GM04503 (cell line): ENCODE measurements at regions not wholly inside any gene's neighbourhood (a gene's known extent, or its start where the extent isn't known, plus 50 kb on each side); places are given as distances from the start of the nearest gene placed in this dataset.

Experiments
- DNase-seq: peaks from one replicate; pipeline ENCODE4 v3.0.0-alpha.2; 2012; ENCODE audit warnings: low read depth

- no peak for DNase-seq
Measured at GRCh38 chr12:115129727-115130126, 445.8 kb upstream of the TBX3 start.

- DNase-seq = no peak
Measured at GRCh38 chr12:115121053-115121452, 437.1 kb upstream of the TBX3 start.

DNA sequence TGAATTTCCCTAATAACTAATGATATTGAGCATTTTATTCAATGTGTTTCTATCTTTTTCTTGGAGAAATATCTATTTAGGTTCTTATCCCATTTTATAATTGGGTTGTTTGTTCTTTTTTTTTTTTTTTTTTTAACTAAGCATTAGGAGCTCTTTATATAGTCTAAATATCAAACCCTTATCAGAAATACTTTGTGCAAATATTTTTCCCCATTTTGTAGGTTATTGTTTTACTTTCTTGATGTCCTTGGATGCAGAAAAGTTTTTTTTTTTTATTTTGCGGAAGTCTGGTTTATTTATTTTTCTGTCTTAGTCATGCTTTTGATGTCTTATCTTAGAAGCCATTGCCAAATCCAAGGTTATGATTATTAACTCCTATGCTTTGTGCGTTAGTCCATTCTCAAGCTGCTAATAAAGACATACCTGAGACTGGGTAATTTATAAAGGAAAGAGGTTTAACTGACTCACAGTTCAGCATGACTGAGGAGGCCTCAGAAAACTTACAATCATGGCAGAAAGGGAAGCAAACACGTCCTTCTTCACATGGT lies 434.3 kb upstream of the TBX3 start:
- DNase-seq = no peak

DNA sequence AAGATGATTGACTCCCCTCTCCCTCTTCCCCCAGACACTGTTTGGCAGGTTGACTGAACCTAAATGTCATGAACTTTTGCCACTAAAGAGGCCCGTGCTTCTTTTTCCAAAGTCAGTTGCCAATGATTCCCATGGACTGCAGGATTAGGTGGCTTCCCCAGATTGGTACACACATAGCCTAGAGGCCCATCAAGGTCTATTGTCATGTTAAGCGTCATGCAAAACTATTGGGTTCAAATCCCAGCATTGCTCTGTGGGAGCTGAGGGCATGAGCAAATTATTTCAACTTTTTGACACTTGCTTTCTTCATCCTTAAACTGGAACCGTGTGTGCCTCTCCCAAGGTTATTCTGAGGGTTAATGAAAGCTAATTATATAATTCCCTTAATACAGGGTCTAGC lies 430.2 kb upstream of the TBX3 start:
- no peak for DNase-seq

- DNase-seq = no peak
Measured at GRCh38 chr12:115109863-115110262, 425.9 kb upstream of the TBX3 start.

GRCh38 chr12:115108129-115109100 lies 424.4 kb upstream of the TBX3 start:
- DNase-seq = no peak

DNA sequence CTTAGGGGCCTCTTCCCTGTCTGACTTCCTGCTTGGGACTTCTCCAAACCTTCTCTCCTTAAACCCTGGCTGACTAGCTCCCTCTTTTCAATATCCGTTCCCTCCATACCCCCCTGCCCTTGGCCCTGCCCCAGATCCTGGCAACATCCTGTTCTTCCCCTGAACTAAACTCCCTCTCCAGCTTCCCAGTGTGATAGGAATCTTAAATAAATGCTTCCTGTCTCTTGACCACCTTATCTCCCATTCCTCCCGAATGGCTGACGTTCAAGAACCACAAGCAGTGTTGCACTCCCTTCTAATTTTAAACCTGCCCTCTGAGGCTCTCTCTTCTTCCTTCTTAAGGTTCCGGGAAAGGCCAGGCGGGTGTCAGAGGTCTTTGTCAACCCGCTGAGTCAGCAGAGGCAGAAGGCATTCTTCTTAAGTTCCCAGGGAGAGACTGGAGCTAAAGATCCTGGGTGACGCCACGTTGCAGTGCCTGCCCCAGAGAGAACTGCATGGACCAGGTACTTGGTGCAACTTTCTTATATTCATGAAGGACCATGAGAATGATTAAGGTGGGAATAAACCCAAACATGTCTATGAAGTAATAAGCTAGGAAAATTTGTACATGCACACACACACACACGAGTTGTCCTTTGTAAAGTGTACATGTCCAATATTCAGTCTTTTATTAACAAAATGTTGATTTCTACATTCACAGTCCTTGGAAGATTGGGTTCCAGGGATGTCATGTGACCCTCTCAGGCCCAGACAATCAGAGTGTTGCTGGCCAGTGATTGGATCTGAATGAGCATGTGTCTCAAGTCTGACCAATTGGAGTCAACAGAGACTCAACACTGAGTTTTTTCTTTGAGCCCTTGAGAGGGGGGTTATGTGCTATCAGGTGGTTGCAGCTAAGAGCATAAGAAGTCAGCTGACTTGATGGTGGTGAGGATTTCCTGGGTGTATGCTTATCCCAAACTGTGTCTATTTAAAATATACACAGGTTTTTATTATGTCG lies 420.2 kb upstream of the TBX3 start:
- no peak for DNase-seq

- no peak for DNase-seq
Measured at GRCh38 chr12:115102450-115102849, 418.5 kb upstream of the TBX3 start.

DNA sequence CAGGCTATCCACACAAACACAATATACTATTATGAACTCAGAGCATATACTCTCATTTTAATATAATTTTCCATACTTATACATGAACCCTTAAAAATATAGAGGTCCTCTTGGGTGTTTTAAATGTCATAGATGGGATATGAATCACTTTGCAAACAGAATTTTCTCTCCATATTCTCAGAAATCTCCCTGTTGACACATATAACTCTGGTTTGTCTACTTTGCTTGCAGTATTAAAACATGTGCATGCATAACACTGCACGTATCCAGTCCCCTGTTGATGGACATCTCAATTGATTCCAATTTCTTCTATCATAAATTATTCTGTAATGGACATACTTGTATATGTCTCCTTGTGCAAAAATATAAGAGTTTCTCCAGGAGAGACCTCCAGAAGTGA lies 417.5 kb upstream of the TBX3 start:
- DNase-seq = no peak

DNA sequence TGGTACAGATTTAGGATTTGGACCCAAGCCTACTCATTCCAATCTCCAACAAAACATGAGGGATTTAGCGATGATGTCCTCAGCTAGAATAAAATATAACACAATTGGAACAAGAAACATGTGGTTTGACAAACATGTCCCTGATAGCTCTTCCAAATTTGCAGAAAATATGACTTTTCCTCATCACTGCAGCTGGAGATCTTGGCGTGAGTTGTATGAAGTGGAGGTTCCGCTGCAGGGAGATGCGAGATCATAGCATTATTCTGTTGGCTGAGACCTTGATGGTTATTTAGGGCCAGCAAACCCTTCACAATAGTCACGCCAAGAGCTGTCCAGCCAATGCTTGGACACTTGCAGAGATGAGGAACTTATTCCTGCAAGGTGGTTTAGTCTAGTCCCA lies 413.4 kb upstream of the TBX3 start:
- peak; percentile 19 for DNase-seq

DNA sequence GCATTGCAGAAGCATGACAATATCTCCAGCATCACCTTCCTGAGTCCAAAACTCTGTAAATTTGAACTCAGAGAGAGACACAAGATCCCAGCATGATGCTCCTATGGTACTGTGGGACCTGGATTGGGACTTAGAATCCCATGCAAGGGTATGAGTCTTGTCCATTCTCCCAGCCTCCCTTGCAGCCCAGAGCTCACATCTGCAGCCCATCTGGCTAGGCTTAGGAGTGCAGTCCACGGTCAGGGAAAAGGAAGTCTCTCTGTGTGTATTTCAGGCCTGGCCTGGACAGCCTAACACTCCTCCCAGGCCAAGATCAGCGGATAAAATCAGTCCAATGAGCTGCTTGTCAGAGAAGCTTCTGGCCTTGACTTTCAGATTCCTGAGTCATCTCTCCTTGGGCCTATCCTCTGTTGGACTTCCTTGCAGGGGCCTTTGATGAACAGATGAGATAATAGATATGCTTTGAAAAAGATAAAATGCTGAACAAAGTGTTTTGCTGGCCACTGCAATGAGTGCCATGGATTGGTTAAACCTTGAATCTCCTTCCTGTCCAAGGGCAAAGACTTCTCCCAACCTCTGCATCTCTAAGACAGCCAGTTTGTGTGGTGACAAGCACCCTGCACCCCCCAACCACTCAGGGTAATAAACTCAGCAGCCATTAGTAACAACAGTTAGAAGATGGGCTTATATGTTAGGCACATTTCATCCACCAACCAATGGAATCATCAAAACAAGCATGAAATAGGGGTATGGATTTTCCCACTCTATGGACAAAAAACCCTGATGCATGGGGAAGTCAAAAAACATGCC lies 412.8 kb upstream of the TBX3 start:
- peak; percentile 65 for DNase-seq

GRCh38 chr12:115095073-115095748 lies 411.2 kb upstream of the TBX3 start:
- no peak for DNase-seq

DNA sequence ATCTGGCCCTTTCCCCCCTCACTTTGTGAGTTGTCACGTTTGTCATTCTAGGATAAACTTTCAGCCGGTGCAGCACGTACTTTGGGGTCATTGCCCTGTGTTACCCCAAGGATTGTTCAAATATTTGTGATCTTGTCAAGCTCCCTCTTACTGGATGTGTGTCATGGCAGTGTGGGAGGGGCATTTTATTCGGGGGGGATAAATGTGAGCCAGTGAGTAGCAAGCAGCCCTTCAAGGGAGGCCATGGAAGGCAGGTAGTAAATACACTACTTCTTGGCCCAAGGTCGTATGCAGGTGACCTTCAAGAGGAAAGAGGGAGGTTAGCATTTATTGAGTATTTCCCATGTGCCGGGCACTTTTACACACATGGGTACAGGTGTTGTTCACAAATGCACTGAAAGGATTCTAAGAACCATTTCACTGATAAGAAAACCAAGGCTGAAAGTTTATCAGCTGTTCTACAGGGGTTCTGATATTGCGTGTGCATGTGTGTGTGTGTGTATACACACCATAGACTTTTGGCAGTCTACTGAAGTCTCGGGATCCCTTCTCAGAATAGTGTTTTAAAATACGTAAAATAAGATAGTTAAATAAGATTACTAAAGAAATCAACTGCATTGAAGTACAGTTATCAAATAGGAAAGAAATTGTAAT lies 410.3 kb upstream of the TBX3 start:
- no peak for DNase-seq

DNA sequence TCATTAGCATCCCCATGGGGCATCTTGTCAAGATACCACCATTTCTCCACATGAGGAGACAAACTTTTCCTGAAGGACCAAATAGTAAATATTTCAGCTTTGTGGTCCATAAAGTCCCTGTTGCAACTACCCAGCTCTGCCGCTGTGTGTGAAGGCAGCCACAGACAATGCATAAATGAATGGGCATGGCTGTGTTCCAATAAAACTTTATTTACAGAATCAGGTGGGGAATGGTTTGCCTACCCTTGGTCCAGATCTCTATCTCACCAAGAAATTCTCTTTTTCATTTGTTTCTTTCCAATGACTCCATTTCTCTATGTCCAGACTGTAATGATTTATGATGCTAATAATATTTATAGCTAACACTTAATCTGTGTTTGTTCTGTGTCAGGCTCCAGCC lies 409.3 kb upstream of the TBX3 start:
- DNase-seq = no peak

- no peak for DNase-seq
Measured at GRCh38 chr12:115090783-115091182, 406.8 kb upstream of the TBX3 start.

GRCh38 chr12:115088995-115089841 lies 405.2 kb upstream of the TBX3 start:
- no peak for DNase-seq

GRCh38 chr12:115088328-115088994 lies 404.5 kb upstream of the TBX3 start:
- no peak for DNase-seq

DNA sequence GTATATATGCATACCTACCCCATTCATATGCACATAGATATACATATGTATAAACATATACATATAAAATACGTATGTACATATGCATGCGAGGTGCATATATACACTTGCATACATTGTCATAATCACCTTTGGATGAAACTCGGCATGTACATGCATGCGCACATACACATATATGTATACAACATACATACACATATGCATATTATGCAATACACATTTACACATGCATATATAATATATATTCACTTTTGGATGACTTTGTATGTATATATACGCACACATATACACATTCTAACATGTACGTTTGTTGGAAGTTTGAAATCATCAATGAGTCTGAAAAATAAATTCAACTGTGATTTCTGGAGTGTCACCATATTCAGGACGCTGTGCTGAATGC lies 401.6 kb upstream of the TBX3 start:
- DNase-seq = no peak

DNA sequence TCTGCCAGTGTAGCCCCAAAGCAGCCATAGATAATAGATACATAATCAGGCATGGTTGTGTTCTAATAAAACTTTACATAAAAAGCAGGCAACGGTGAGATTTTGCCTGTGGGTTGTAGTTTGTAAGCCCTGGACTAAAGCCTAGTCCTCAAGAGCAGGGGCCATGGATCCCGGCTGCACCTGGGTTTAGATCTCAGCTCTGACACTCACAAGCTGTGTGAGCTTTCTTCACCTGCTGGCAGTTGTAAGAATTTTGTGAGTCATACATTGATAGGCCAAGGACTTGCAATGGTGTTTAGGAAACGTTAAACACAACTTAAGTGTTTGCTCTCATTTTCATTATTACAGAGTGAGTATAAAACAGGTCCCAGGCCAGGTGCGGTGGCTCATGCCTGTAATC lies 395.8 kb upstream of the TBX3 start:
- DNase-seq = no peak
